ENCODE measurements at regions not wholly inside any gene's neighbourhood (a gene's known extent, or its start where the extent isn't known, plus 50 kb on each side); places are given as distances from the start of the nearest gene placed in this dataset.

- Histone ChIP-seq H3K27ac (no peak overlapping the region), H3K4me2 (ENCODE audit: low read length) (no peak overlapping the region), H3K27me3 (ENCODE audit: control insufficient read depth, insufficient read depth, low read length) (no peaks in the 10 kb centered on the region), H3K9me3 (ENCODE audit: control insufficient read depth, low read length) (no peaks in the 10 kb centered on the region), H3K36me3 (ENCODE audit: control insufficient read depth, insufficient read depth, low read length) (no peaks in the 10 kb centered on the region), H3K4me1 (no peaks in the 10 kb centered on the region), H2AFZ (no peak overlapping the region), H3K4me3 (ENCODE audit: low read depth, low read length) (no peak overlapping the region), H3K9ac (no peak overlapping the region), H3K79me2 (no peaks in the 10 kb centered on the region)
- TF ChIP-seq CTCF (IDR thresholded peaks at IDR 0.05): no peak
Measured at GRCh38 chr10:36147529-36147928, 505.4 kb upstream of the FZD8 start.

GRCh38 chr10:36141856-36142560 is 499.9 kb upstream of the FZD8 start:
- no peaks in the 10 kb centered on the region for H3K36me3 ChIP-seq (ENCODE audit: control insufficient read depth, insufficient read depth, low read length)
- no peaks in the 10 kb centered on the region for H3K79me2 ChIP-seq
- no peak overlapping the region for H3K4me3 ChIP-seq (ENCODE audit: low read depth, low read length)
- no peak for TF ChIP-seq CTCF (IDR thresholded peaks at IDR 0.05)
- no peaks in the 10 kb centered on the region for H3K27me3 ChIP-seq (ENCODE audit: control insufficient read depth, insufficient read depth, low read length)
- no peaks in the 10 kb centered on the region for H3K9me3 ChIP-seq (ENCODE audit: control insufficient read depth, low read length)
- H2AFZ ChIP-seq: no peak overlapping the region
- H3K4me1 ChIP-seq: no peaks in the 10 kb centered on the region
- no peak overlapping the region for H3K9ac ChIP-seq
- no peak overlapping the region for H3K27ac ChIP-seq
- no peak overlapping the region for H3K4me2 ChIP-seq (ENCODE audit: low read length)

GRCh38 chr10:36129051-36129450 is 487.0 kb upstream of the FZD8 start:
- Histone ChIP-seq H3K4me2 (ENCODE audit: low read length) (no peak overlapping the region), H3K4me1 (no peaks in the 10 kb centered on the region), H3K9ac (no peak overlapping the region), H3K27ac (no peak overlapping the region), H3K79me2 (no peaks in the 10 kb centered on the region), H3K4me3 (ENCODE audit: low read depth, low read length) (no peak overlapping the region), H2AFZ (no peak overlapping the region), H3K27me3 (ENCODE audit: control insufficient read depth, insufficient read depth, low read length) (no peaks in the 10 kb centered on the region), H3K9me3 (ENCODE audit: control insufficient read depth, low read length) (no peaks in the 10 kb centered on the region), H3K36me3 (ENCODE audit: control insufficient read depth, insufficient read depth, low read length) (no peaks in the 10 kb centered on the region)
- TF ChIP-seq CTCF (IDR thresholded peaks at IDR 0.05): no peak

- Histone ChIP-seq H2AFZ (no peak overlapping the region), H3K9ac (no peak overlapping the region), H3K27me3 (ENCODE audit: control insufficient read depth, insufficient read depth, low read length) (no peaks in the 10 kb centered on the region), H3K4me3 (ENCODE audit: low read depth, low read length) (no peak overlapping the region), H3K9me3 (ENCODE audit: control insufficient read depth, low read length) (no peaks in the 10 kb centered on the region), H3K27ac (no peak overlapping the region), H3K4me2 (ENCODE audit: low read length) (no peak overlapping the region), H3K36me3 (ENCODE audit: control insufficient read depth, insufficient read depth, low read length) (no peaks in the 10 kb centered on the region), H3K79me2 (no peaks in the 10 kb centered on the region), H3K4me1 (no peaks in the 10 kb centered on the region)
- TF ChIP-seq CTCF (IDR thresholded peaks at IDR 0.05): no peak
Measured at GRCh38 chr10:36126076-36126475, 484.0 kb upstream of the FZD8 start.

- Histone ChIP-seq H3K27ac (no peak overlapping the region), H3K36me3 (ENCODE audit: control insufficient read depth, insufficient read depth, low read length) (no peaks in the 10 kb centered on the region), H3K4me2 (ENCODE audit: low read length) (no peak overlapping the region), H3K9me3 (ENCODE audit: control insufficient read depth, low read length) (no peaks in the 10 kb centered on the region), H3K27me3 (ENCODE audit: control insufficient read depth, insufficient read depth, low read length) (no peaks in the 10 kb centered on the region), H3K4me1 (no peaks in the 10 kb centered on the region), H3K9ac (no peak overlapping the region), H3K4me3 (ENCODE audit: low read depth, low read length) (no peak overlapping the region), H2AFZ (no peak overlapping the region), H3K79me2 (no peaks in the 10 kb centered on the region)
- no peak for TF ChIP-seq CTCF (IDR thresholded peaks at IDR 0.05)
Measured at GRCh38 chr10:36119455-36119854, 477.4 kb upstream of the FZD8 start.

Measured in parathyroid adenoma (tissue), 2 donors.